OCI-M1 (cell line): ENCODE measurements at regions not wholly inside any gene's neighbourhood (a gene's known extent, or its start where the extent isn't known, plus 50 kb on each side); places are given as distances from the start of the nearest gene placed in this dataset.
"Not testable (repeated sequence)": the region's sequence is repeated elsewhere in the genome, so short reads cannot be mapped to it uniquely, and the experiment has no call there.

Source experiments
- DNase-seq: peaks from one replicate; lab custom pipeline; 2025; lab: John Stamatoyannopoulos, UW

GRCh38 chr5:125965577-125965976 is 457.6 kb upstream of the GRAMD2B start:
- no peak for DNase-seq

GRCh38 chr5:125967576-125967975 is 455.6 kb upstream of the GRAMD2B start:
- DNase-seq, result no peak

- no peak for DNase-seq
Observed at GRCh38 chr5:125969011-125969813, 454.0 kb upstream of the GRAMD2B start.

GRCh38 chr5:125969814-125970171 is 453.4 kb upstream of the GRAMD2B start:
- DNase-seq, result no peak

GRCh38 chr5:125970631-125971307 is 452.4 kb upstream of the GRAMD2B start:
- no peak for DNase-seq

- DNase-seq, result no peak
Observed at GRCh38 chr5:125972706-125973105, 450.5 kb upstream of the GRAMD2B start.

GRCh38 chr5:125974679-125975078 is 448.5 kb upstream of the GRAMD2B start:
- DNase-seq, result no peak

- no peak for DNase-seq
Observed at GRCh38 chr5:125976421-125977000, 446.7 kb upstream of the GRAMD2B start.

- DNase-seq, result no peak
Observed at GRCh38 chr5:125978015-125978414, 445.2 kb upstream of the GRAMD2B start.

GRCh38 chr5:125979636-125980035 is 443.6 kb upstream of the GRAMD2B start:
- DNase-seq, result no peak

GRCh38 chr5:125981016-125981415 is 442.2 kb upstream of the GRAMD2B start:
- DNase-seq, result no peak

GRCh38 chr5:125987677-125988255 is 435.4 kb upstream of the GRAMD2B start:
- no peak for DNase-seq

- DNase-seq, result no peak
Observed at GRCh38 chr5:125992050-125992449, 431.2 kb upstream of the GRAMD2B start.

GRCh38 chr5:125999271-126000030 is 423.8 kb upstream of the GRAMD2B start:
- not testable (repeated sequence) for DNase-seq

- DNase-seq, result no peak
Observed at GRCh38 chr5:126000507-126000906, 422.7 kb upstream of the GRAMD2B start.

- no peak for DNase-seq
Observed at GRCh38 chr5:126002222-126002897, 420.8 kb upstream of the GRAMD2B start.

GRCh38 chr5:126003309-126003708 is 419.9 kb upstream of the GRAMD2B start:
- DNase-seq, result no peak

- DNase-seq, result no peak
Observed at GRCh38 chr5:126004636-126005035, 418.6 kb upstream of the GRAMD2B start.

GRCh38 chr5:126007841-126008240 is 415.4 kb upstream of the GRAMD2B start:
- no peak for DNase-seq

- no peak for DNase-seq
Observed at GRCh38 chr5:126009566-126009965, 413.6 kb upstream of the GRAMD2B start.

GRCh38 chr5:126011526-126011925 is 411.7 kb upstream of the GRAMD2B start:
- not testable (repeated sequence) for DNase-seq
